Right lung (tissue), 2 donors: ENCODE measurements at regions not wholly inside any gene's neighbourhood (a gene's known extent, or its start where the extent isn't known, plus 50 kb on each side); places are given as distances from the start of the nearest gene placed in this dataset.
A peak's percentile ranks its signal among the peaks of the same experiment; 100 is the strongest.
"Not testable (repeated sequence)": the region's sequence is repeated elsewhere in the genome, so short reads cannot be mapped to it uniquely, and the experiment has no call there.

Source experiments
- DNase-seq, 2 donors: peaks; one replicate each; pipeline ENCODE4 v3.0.0-alpha.2; 2013

DNA sequence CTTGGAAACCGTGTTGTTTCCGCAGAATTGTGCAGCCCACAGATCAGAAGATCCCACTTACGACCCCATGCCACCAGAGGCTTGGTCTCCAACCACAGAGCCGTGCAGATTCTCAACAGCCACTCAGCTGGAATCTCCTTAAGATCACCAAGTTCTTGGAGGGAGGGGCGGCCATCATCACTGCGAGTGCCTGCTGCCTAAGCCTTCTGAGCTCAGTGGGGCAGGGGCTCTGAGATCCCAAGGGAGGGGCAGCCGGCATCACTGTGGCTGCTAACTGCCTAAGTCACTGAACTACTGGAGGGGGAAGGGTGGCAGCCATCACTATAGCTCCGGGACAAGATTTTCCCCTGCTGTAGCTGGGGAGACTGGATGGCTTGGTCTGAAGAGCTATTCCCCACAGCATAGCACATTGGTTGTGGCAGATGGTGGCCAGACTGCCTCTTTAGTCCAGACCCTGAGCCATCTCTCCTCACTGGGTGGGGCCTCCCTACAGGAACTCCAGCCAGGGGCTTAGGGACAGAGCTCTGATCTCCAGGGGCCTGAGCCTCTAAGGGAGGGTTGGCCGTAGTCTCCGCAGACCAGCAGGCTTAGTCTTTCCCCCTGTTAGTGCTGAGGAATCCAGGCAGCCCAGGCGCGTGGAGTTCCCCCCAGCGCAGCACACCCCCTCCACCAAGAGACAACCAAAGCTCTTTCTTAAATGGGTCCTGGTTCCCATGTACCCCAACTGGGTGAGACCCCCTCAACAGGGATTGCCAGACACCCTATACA, 1483.9 kb downstream of the ADGRL3 start:
- DNase-seq: no peak

DNA sequence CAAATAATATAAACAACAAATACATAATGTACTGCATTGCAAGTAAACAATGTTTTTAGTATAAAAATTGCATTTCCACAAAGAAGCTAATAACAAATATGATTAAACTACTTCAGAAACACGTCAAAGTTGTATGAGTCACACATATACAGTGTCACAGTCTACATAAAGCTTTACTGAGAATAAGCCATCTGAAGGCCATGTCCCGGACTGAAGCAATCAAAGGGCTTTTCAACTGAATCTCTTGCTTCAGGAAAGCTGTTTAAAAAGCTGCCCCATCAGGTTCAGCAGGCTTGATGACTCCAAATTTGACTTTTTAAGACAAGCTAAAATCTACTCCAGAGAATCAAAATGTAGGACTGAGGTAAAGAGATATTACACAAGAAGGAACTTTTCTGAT, 1476.8 kb downstream of the ADGRL3 start:
- DNase-seq: no peak

DNA sequence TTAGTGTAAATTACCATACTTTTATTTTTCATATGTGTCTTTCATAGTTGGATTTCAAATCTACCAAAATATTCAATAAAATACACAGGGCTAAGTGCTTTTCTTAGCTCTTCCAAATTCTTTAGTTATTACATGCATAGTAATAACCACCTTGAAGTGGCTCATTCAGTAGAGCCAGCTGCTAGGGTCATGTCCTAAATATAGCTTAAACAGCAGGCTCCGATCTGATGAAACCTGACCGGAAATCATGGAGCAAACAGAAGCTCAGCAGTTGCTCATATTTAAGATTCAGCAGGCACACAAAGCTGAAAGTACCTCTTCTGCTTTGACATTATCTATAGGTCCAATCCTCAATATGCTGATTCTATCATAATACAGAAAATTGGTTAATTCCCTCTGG, 1470.4 kb downstream of the ADGRL3 start:
- no peak for DNase-seq

DNA sequence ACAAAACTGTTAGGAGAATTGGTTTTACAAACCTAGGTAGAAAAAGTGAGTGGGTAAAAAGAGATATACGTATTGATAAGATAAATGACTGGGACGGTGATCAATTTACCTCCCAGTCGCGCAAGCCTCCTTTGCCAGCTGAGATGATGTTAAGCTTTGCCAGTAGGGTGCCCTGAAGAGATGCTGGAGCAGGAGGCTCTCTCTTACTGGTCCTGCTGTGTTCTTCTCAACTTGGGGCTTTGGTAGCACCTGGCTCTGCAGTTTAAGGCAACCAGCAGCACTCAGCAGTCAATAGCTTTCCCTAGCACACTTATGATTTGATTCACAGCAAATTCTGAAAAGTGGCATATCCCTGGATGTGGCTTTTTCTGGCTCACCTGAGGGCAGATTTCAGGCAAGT, 1461.7 kb downstream of the ADGRL3 start:
- no peak for DNase-seq

DNA sequence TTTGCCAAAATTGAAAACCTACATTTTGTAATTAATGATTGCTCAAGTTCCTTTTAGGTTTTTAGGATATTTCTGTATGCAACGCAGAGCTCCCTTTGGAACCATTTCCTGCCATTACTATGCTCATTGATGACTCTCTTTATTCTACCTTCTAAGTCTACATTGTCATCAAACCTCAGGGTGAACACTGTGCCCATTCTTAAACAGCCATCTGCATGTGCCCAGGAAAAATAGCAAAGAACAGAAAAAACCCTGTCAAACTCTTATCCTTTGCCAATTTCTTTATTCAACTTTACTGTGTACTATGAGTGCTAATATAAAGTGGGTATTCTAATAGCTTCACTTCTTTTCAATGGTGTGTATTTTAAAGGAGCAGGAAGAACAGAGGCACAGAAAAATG, 1455.9 kb downstream of the ADGRL3 start:
- no peak for DNase-seq

DNA sequence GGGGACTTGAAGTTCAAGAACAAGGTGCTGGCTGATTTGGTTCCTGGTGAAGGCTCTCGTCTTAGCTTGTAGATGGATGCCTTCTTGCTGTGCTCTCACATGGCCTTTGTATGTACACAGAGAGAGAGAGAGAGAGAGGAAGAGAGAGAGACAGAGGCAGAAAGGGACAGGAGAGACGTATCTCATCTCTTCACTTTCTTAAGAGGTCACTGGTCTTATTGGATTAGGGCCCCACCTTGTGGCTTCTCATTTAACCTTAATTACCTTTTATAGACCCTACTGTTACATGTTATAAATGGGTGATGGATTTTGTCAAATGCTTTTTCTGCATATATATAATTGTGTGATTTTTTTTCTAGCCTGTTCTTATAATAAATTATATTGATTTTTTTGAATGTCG, 1444.2 kb downstream of the ADGRL3 start:
- peak; percentile 2 to 13 for DNase-seq

DNA sequence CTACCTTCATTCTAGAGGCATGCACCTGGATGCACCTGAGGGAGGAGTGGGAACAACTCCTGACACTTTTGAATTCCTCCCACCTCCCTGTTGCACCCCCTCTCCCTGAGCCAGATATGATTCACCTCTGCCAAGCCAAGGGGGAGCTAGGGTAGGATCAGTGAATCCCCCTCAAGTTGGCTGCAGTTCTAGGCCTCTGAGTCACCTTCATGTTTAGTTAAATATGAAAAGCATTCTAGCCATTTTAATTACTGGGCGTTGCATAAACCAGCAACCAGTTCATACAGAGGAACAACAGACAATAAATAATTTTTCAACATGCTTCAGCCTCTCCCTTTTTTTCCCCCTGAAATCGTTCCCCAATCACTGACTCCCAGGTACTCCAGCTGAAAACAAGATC, 1440.2 kb downstream of the ADGRL3 start:
- DNase-seq: no peak

DNA sequence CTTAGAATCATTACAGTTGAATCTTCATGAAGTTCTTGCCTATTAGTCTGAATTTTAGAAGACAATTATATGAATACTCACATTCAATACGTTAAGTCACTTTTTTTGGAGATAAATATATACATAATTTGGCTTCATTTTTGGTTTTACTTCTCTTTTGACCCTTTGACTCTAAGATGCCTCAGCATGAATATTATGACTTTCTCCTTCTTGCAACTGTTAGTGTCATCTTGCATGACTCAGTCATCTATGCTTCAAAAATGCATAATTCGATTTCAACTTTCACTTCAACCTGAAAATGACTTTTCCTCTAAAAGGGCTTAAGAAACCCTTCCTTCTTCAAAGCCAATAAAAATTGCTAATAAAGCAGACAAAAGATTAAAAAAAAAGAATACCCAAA, 1427.5 kb downstream of the ADGRL3 start:
- DNase-seq: no peak

DNA sequence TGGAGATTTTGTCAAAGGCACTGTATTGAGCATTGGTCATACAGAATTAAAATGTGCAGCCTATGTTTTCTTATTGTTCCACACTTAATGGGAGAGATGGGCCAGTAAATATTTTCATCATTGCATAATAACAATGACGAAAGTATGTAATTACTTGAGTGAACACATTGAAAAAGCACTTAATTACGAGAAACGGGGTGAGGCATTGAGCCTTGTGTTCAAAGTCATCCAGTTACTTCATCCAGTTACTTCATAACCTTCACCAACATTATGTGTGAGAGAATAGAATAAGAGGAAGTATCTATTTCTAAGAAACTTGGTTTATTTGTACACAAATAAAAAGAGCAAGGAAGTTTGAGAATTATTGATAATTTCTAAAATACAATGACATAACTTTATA, 1427.0 kb downstream of the ADGRL3 start:
- no peak for DNase-seq

DNA sequence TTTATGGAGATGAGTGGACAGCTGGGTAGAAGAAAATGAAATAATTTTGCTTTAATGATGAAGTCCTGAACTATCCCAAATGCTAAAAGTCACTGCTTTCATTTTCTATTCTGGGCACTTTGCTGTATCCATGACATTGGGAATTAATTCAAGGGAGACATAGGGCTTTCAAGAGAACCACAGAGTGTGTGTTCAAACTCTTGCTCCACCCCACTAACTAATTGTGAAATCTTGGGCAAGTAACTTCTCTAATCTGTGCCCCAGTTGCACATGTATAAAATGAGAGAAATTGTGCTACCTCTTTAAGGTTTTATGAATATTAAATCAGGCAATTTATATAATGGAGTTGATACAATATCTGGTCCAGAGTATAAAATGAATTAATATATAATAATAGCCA, 1422.0 kb downstream of the ADGRL3 start:
- DNase-seq: no peak

DNA sequence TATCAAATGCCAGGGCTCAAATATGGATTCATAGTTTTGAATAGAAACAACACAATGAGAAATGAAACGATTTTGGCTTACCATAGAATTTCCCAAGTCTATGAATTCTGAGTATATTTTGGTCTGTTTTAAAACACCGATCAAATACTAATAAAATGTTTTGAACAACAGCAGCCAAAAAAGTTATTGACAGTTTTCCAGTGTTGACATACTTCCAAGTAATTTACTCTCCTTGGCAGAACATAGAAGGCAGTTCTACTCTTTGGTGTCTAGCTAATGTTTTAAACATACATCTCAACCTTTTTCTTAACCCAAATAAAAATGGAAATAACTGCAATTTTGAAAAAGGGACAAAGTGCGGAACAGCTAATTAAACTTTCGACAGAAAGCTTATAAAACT, 1419.8 kb downstream of the ADGRL3 start:
- no peak for DNase-seq

DNA sequence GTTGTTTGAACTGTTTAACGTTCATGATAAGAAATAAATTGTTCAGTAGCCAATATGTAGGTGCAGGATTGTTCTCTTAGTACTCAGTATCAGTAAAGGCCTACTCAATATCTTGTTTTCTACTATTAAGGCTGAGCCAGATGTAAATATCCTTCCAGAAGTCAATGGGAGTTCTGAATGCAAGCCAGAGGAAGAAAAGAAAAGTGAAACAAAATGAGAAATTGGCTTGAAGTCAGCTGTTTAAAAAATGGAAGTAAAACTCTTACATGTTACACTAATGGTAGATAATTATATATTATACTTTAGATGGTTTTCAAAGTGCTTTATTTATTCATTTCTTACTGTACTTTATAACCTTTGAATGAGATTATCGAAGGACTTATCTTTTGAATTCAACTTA, 1417.9 kb downstream of the ADGRL3 start:
- DNase-seq: no peak

DNA sequence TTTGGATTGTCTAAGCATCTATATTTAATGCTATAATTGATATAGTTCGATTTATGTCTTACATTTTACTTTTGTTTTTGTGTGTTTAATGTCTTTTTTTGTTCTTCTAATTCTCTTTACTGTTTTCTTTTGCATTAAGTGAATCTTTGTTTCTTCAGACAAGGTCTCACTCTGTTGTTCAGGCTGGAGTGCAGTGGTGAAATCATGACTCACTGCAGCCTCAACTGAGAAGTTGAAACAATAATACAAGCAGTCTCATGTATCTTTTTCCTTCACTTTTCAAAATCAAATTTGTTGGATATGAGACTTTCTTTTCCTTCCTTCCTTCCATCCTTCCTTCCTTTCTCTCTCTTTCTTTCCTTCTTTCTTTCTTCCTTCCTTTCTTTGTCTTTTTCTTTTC, 1401.6 kb downstream of the ADGRL3 start:
- DNase-seq: no peak

DNA sequence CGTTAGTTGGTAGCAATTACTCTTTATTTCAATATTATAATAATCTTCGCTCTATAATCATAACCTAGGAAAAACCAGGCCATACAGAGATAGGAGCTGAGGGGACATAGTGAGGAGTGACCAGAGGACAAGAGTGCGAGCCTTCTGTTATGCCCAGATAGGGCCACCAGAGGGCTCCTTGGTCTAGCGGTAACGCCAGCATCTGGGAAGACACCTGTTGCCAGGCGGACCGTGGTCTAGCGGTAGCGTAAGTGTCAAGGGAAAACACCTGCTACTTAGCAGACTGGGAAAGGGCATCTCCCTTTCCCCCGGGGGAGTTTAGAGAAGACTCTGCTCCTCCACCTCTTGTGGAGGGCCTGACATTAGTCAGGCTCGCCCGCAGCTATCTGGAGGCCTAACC, 1395.1 kb downstream of the ADGRL3 start:
- not testable (repeated sequence) for DNase-seq

DNA sequence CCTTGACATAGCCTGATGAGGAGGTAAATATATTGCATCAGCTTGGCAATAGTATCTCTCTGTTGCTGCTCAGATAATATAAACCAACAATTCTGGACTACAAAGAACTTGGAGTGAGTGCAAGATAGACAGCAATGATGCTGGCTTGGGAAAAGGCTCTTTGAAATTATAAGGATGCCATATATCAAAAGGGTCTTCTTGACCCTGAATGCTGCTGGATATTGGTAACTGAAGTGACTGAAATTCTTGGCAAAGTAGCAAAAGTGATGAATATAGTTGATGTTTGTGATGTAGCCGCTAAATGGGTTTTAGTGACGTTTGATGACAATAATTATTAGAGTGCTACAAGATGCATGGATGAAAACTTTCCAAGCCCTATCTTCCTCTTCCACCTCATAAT, 1391.6 kb downstream of the ADGRL3 start:
- peak; percentile 10 to 13 for DNase-seq

DNA sequence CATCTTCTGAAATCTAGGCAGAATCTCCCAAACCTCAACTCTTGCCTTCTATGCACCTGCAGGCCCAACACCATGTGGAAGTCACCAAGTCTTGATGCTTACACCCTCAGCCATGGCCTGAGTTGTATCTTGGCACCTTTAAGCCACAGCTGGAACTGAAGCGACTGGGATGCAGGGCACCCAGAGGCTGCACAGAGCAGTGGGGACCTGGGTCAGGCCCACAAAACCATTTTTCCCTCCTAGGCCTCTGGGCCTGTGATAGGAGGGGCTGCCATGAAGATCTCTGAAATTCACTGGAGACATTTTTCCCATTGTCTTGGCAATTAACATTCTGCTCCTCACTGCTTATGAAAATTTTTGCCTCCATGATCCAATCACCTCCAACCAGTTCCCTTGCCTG, 1388.5 kb downstream of the ADGRL3 start:
- DNase-seq: no peak

DNA sequence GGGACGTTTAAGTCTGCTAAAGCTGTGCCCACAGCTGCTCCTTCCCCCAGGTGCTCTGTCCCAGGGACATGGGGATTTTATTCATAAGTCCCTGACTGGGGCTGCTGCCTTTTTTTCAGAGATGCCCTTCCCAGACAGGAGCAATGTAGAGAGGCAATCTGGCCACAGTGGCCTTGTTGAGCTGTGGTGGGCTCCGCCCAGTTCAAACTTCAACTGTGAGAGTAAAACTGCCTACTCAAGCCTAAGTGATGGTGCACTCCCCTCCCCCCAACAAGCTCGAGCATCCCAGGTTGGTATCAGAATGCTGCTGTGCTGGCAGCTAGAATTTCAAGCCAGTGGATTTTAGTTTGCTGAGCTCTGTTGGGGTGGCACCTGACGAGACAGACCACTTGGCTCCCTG, 1371.4 kb downstream of the ADGRL3 start:
- no peak for DNase-seq

DNA sequence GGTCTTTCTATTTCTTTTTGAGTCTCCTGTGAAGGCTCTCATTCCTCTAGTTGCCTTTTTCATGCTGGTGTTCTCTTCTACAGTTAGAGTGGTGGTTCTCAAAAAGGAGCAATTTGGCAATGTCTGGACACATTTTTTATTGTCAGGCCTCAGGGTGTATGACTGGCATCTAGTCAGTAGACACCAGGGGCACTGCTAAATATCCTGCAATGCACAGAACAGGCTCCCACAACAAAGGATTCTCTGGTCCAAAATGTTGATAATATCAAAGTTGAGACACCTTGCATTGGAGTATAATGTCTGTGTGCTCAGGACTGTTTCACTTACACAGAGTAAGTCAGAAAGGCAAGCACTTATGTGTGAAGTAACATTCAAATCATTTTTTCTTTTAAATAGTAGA, 1360.7 kb downstream of the ADGRL3 start:
- no peak for DNase-seq

DNA sequence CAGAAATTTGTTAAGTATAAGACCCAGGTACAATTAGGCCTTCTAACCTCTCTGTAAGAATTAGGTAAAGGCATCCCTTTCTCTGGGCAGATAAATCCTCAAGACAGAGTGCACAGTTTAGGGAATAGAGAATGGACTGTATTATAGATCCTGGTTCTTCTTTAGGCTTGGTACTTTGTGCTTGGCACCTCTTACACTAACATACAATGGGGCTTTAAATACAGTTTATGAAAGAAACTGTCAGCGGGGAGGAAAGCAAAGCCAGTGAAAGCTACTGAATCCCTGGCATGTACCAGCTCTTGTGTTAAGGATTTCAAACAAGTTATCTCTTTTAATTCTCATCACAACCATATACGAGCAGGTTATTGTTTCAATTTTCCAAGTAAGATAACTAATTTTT, 1350.0 kb downstream of the ADGRL3 start:
- DNase-seq: no peak

DNA sequence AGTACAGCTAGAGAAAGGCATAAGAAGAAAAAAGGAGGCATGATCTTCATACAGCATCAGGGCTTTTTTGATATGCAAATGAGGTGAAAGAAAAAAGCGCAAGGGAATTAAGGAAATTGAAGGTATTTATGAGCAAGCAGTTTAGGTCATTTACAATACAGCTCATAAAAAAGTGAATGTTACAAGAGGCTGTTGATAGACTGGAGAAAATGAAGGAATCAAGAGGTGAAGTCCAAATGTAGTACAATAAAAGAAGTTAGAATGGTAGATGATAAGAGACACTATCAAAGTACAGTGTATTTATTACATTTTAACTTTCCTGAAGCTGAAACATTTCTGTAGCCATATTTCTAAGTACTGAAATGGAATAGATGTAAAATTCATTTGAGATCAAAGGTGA, 1349.5 kb downstream of the ADGRL3 start:
- no peak for DNase-seq

DNA sequence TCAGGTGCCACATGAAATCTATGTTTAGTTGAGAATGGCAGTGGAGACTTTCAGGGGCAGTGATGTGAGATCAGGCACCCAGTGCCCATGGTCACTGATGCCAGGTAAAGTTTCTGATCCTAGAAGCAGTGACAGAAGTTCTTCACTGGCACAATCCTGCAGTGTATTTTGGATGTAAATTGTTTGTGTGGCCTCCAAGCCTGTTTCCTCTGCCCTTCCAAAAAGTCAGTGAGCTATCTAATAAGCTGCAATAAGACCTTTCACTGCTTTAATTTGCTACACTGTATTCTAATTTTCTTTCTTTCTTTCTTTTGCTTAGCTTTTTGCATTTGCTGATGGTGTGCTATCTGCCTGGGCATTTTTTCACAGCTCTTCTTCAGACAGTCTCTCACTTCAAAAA, 1348.6 kb downstream of the ADGRL3 start:
- no peak for DNase-seq

DNA sequence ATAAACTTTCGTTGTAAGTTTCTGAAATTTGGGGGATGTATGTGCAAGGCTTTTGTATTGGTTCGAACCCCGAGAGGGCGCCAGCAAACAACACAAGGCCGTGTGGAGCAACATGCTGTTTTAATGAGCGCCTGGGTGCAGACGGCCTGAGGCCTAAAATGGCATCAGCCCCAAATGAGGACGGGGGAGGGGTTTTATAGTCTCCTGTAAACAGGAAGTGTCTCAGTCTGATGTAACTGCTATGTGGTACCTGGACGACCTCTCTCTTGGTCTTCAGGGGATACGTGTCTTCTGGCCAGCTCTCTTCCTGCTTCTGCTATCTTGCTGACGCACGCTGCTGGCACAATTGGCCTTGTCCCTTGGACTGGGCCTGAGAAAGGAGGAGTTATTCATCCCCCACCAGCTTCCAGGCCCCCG, 1348.0 kb downstream of the ADGRL3 start:
- peak in 1 of 2 donors; percentile 14 for DNase-seq

DNA sequence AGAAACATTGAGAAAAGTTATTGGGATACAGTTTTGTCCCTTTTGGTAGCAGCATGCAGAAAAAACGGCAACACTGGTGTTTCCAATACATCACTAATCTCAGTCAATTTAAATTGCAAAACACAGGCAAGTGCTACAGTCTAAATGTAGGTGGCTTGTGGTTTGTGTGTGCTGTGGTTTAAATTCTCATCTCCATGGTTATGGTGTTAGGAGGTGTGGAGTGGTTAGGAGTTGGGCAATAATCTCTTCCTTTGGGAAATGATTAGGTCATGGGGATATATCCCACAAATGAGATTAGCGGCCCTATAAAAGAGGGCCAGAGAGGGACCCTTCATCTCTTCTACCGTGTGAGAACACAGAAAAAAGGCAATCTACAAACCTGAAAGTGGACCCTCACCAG, 1344.3 kb downstream of the ADGRL3 start:
- DNase-seq: no peak

DNA sequence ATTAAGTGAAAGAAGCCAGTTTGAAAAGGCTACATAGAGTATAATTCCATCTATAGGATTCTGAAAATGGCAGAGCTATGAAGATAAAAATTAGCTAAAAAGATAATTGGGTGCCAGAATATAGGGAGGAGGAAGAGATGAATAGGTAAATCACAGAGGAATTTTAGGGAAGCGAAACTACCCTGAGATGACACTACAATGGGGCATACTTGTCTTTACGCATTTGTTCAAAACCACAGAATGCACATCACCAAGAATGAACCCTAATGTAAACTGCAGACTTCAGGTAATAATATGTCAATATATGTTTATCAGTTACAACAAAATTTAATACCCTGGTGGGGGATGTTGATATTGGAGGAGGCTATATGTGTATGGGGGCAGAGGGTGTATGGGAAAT, 1342.9 kb downstream of the ADGRL3 start:
- no peak for DNase-seq
